ENCODE measurements at regions not wholly inside any gene's neighbourhood (a gene's known extent, or its start where the extent isn't known, plus 50 kb on each side); places are given as distances from the start of the nearest gene placed in this dataset.

DNA sequence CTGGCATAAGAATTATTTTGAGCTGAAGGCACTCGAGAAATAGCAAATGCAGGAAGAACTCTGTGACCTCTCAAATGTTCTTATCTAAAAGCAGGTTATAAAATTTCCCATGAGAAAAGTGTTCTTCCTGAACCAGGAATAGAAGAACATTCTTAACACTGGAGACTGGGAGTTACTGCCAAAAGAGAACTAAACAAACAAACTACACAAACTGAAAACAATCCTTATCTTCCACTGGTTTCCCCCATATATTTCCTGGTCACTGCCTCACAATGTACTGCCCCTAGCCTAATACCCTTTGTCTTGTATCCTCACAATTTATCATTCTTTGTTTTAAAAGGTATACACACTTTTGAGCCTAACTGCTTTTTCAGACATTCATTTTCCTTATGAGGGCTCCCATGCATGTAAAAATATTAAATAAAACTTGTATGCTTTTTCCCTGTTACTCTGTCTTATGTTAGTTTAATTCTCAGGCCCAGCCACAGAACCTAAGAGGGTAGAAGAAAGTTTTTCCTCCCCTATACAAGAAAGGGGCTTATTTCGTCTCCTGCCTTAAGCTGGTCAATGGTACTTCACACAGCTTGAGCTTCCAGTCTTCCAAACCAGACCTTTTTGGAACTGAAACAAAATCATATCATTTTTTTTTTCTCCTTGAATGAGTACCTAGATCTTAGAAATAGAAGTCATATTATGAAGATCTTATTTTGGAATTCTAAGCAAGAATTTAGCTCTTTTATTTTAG is 110.6 kb downstream of the MSTN start:
- Histone ChIP-seq H3K4me3 (replicated peaks; ENCODE audit: low read depth, low read length) (no peak overlapping the region), H3K27me3 (replicated peaks; ENCODE audit: control insufficient read depth, insufficient read depth, low read length) (no peaks in the 10 kb centered on the region), H3K36me3 (ENCODE audit: control insufficient read depth, insufficient read depth, low read length) (no peaks in the 10 kb centered on the region)
- TF ChIP-seq, protein P1, sequence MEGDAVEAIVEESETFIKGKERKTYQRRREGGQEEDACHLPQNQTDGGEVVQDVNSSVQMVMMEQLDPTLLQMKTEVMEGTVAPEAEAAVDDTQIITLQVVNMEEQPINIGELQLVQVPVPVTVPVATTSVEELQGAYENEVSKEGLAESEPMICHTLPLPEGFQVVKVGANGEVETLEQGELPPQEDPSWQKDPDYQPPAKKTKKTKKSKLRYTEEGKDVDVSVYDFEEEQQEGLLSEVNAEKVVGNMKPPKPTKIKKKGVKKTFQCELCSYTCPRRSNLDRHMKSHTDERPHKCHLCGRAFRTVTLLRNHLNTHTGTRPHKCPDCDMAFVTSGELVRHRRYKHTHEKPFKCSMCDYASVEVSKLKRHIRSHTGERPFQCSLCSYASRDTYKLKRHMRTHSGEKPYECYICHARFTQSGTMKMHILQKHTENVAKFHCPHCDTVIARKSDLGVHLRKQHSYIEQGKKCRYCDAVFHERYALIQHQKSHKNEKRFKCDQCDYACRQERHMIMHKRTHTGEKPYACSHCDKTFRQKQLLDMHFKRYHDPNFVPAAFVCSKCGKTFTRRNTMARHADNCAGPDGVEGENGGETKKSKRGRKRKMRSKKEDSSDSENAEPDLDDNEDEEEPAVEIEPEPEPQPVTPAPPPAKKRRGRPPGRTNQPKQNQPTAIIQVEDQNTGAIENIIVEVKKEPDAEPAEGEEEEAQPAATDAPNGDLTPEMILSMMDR (IDR thresholded peaks at IDR 0.05; ENCODE audit: insufficient read depth, low read length, poor library complexity, severe bottlenecking), result no peak
- DNase-seq (ENCODE audit: extremely low read depth, insufficient read length), result peak; percentile 21

DNA sequence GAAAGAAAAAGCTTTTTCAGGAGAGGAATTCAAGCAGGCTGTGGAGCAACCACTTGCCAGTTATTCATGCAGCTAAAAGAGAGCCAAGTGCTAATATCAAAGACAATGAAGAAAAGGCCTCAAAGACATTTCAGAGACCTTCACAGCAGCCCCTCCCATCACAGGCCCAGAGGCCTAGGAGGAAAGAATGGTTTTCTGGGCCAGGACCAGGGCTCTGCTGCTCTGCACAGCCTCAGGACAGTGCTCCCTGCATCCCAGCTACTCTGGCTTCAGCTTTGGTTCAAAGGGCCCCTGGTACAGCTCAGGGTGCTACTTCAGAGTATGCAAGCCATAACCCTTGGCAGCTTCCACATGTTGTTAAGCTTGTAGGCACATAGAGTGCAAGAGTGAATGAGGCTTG is 119.5 kb downstream of the MSTN start:
- DNase-seq (ENCODE audit: extremely low read depth, insufficient read length), result no peak
- H3K36me3 ChIP-seq (ENCODE audit: control insufficient read depth, insufficient read depth, low read length), result no peaks in the 10 kb centered on the region
- TF ChIP-seq, protein P1 (IDR thresholded peaks at IDR 0.05; ENCODE audit: insufficient read depth, low read length, poor library complexity, severe bottlenecking), result no peak
- no peak overlapping the region for H3K4me3 ChIP-seq (replicated peaks; ENCODE audit: low read depth, low read length)
- no peaks in the 10 kb centered on the region for H3K27me3 ChIP-seq (replicated peaks; ENCODE audit: control insufficient read depth, insufficient read depth, low read length)

DNA sequence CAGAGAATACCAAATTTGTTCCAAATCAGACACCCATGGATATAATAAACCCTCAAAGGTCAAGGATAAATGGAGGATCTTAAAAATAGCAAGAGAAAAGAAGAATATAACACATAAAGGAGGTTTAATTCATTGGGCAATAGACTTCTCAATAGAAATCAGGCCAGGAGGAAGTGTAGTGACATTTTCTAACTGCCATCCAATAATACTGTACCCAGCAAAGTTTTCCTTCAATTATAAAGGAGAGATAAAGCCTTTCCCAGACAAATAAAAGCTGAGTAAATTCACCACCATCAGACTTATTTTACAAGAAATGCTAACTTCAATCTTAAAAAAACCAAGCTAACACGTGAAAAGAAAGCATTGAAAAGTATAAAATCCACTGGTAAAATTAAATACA is 121.6 kb downstream of the MSTN start:
- TF ChIP-seq, protein P1 (IDR thresholded peaks at IDR 0.05; ENCODE audit: insufficient read depth, low read length, poor library complexity, severe bottlenecking), result no peak
- Histone ChIP-seq H3K4me3 (replicated peaks; ENCODE audit: low read depth, low read length) (no peak overlapping the region), H3K36me3 (ENCODE audit: control insufficient read depth, insufficient read depth, low read length) (no peaks in the 10 kb centered on the region), H3K27me3 (replicated peaks; ENCODE audit: control insufficient read depth, insufficient read depth, low read length) (no peaks in the 10 kb centered on the region)
- no peak for DNase-seq (ENCODE audit: extremely low read depth, insufficient read length)

DNA sequence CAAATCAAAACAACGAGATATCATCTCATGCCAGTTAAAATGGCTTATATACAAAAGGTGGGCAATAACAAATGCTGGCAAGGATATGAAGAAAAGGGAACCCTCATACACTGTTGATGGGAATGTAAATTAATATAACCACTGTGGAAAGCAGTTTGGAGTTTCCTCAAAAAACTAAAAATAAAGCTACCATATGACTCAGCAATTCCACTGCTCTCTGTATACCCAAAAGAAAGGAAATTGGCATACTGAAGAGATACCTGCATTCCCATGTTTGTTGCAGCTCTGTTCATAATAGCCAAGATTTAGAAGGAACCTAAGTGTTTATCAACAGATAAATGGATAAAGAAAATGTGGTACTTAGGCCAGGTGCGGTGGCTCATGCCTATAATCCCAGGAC is 124.8 kb downstream of the MSTN start:
- H3K36me3 ChIP-seq (ENCODE audit: control insufficient read depth, insufficient read depth, low read length), result no peaks in the 10 kb centered on the region
- no peaks in the 10 kb centered on the region for H3K27me3 ChIP-seq (replicated peaks; ENCODE audit: control insufficient read depth, insufficient read depth, low read length)
- TF ChIP-seq, protein P1 (IDR thresholded peaks at IDR 0.05; ENCODE audit: insufficient read depth, low read length, poor library complexity, severe bottlenecking), result no peak
- no peak overlapping the region for H3K4me3 ChIP-seq (replicated peaks; ENCODE audit: low read depth, low read length)
- no peak for DNase-seq (ENCODE audit: extremely low read depth, insufficient read length)

DNA sequence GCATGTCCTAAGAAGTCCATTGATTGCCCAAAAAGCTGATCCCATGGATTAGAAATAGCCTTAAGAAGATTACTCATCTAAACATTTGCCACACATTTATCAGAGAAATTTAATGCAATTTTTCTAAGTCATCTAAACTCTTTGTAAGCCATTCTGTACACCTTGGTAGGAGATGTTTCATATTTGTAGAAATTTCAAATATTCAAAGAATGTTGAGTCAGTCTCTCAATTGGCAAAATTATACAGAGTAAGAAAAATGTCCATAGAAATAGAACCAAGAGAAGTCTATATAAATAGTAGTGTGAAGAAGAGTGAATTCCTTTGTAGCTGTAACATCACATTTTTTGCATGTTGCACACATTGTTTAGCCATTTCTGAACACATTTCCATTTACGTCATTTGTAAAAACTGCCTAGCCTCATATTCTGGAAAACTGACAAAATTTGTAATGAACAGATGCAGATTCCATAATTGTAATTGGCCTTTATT is 128.6 kb downstream of the MSTN start:
- Histone ChIP-seq H3K36me3 (ENCODE audit: control insufficient read depth, insufficient read depth, low read length) (no peaks in the 10 kb centered on the region), H3K4me3 (replicated peaks; ENCODE audit: low read depth, low read length) (no peak overlapping the region), H3K27me3 (replicated peaks; ENCODE audit: control insufficient read depth, insufficient read depth, low read length) (no peaks in the 10 kb centered on the region)
- no peak for DNase-seq (ENCODE audit: extremely low read depth, insufficient read length)
- TF ChIP-seq, protein P1 (IDR thresholded peaks at IDR 0.05; ENCODE audit: insufficient read depth, low read length, poor library complexity, severe bottlenecking), result no peak
